Lung (tissue), 11 donors: ENCODE measurements at regions not wholly inside any gene's neighbourhood (a gene's known extent, or its start where the extent isn't known, plus 50 kb on each side); places are given as distances from the start of the nearest gene placed in this dataset.

ENCODE experiments used
- ATAC-seq: fragments of 200-7000 bp; cut with Tn5 transposase; one replicate; pipeline ENCODE4 v1.9.1; 2020; ENCODE audit warnings: moderate number of reproducible peaks; ENCODE audit not compliant: insufficient read depth, low FRiP score
- DNase-seq, 3 donors: peaks; one replicate each; pipeline ENCODE4 v3.0.0-alpha.2; 2013 to 2017
- H3K27ac ChIP-seq, 2 donors: one replicate each; pipeline ENCODE4 v1.5.1; 2013; ENCODE audit warnings: mild to moderate bottlenecking in 2 of 2, moderate library complexity in 2 of 2, control low read depth in 1 of 2, inconsistent platforms in 1 of 2, low read depth in 1 of 2, low read length in 1 of 2
- H3K27me3 ChIP-seq, 3 donors: one replicate each; pipeline ENCODE4 v1.5.1; 2013; ENCODE audit warnings: low read length in 2 of 3; ENCODE audit not compliant: control insufficient read depth in 3 of 3, insufficient read depth in 3 of 3
- H3K36me3 ChIP-seq, 4 donors: one replicate each; pipeline ENCODE4 v1.5.1; 2013; ENCODE audit warnings: low read length in 4 of 4, mild to moderate bottlenecking in 1 of 4, moderate library complexity in 1 of 4; ENCODE audit not compliant: control insufficient read depth in 4 of 4, insufficient read depth in 4 of 4
- H3K4me1 ChIP-seq, 5 donors: one replicate each; pipeline ENCODE4 v1.5.1; 2013; ENCODE audit warnings: low read length in 5 of 5, mild to moderate bottlenecking in 2 of 5, moderate library complexity in 1 of 5; ENCODE audit not compliant: control insufficient read depth in 5 of 5, insufficient read depth in 5 of 5
- H3K4me3 ChIP-seq: one replicate; pipeline ENCODE4 v1.5.1; 2013; ENCODE audit warnings: mild to moderate bottlenecking, control low read depth, moderate library complexity
- H3K9ac ChIP-seq, 2 donors: one replicate each; pipeline ENCODE4 v1.5.1; 2013; ENCODE audit warnings: low read length in 2 of 2, control low read depth in 1 of 2; ENCODE audit not compliant: insufficient read depth in 1 of 2
- H3K9me3 ChIP-seq, 4 donors: one replicate each; pipeline ENCODE4 v1.5.1; 2013; ENCODE audit warnings: low read length in 3 of 4, mild to moderate bottlenecking in 1 of 4, moderate library complexity in 1 of 4; ENCODE audit not compliant: control insufficient read depth in 4 of 4, insufficient read depth in 3 of 4
- WGBS, 2 donors: extraction: QIAGEN DNeasy Blood & Tissue Kit; methylation state at CpG; one replicate each; pipeline ENCODE4 v1.1.7; 2013; 5-methylcytosine and 5-hydroxymethylcytosine counted together
- TF ChIP-seq, protein P1 (sequence below): IDR thresholded peaks from 2 replicates; pipeline ENCODE4 v1.5.1; 2012; ENCODE audit warnings: mild to moderate bottlenecking; ENCODE audit errors: control extremely low read depth, extremely low read depth
- donor health status: control.
- donor health status: control.
- donor health status: Bipolar disorder and iron deficiency.
- donor health status: healthy.
- donor health status: DM: yes; HTN: yes; CAD: no.

DNA sequence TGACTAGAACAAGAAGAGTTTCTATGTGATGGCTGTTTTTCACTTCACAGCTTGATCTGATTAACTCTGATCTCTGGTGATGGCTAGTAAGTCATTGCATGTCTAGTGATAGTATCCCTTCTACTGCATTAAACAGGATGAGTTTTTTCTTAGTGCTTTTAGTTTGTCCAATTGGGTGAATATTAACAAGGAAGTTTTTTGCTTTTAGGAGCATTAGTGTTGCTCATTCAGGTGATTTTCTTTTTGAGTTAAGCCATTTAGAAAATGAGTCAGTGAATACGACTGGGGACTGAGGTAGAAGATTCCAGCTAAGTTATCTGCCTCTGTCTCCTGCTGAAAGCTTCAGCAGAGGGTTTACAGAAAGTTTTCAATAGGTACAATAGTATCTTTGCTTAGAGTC is 306.7 kb downstream of the PIK3C3 start:
- H3K9me3 ChIP-seq: no peaks in the 10 kb centered on the region
- no peaks in the 10 kb centered on the region for H3K4me1 ChIP-seq
- 75 to 78% methylated on average over 1 of the region's 1 CpG for WGBS, 2 donors
- H3K27ac ChIP-seq: no peak overlapping the region
- H3K9ac ChIP-seq: no peak overlapping the region
- no peak overlapping the region for H3K4me3 ChIP-seq
- no peaks in the 10 kb centered on the region for H3K36me3 ChIP-seq
- H3K27me3 ChIP-seq: no peaks in the 10 kb centered on the region
- TF ChIP-seq, protein P1, sequence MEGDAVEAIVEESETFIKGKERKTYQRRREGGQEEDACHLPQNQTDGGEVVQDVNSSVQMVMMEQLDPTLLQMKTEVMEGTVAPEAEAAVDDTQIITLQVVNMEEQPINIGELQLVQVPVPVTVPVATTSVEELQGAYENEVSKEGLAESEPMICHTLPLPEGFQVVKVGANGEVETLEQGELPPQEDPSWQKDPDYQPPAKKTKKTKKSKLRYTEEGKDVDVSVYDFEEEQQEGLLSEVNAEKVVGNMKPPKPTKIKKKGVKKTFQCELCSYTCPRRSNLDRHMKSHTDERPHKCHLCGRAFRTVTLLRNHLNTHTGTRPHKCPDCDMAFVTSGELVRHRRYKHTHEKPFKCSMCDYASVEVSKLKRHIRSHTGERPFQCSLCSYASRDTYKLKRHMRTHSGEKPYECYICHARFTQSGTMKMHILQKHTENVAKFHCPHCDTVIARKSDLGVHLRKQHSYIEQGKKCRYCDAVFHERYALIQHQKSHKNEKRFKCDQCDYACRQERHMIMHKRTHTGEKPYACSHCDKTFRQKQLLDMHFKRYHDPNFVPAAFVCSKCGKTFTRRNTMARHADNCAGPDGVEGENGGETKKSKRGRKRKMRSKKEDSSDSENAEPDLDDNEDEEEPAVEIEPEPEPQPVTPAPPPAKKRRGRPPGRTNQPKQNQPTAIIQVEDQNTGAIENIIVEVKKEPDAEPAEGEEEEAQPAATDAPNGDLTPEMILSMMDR: no peak
- DNase-seq: no peak
- no peak for ATAC-seq

DNA sequence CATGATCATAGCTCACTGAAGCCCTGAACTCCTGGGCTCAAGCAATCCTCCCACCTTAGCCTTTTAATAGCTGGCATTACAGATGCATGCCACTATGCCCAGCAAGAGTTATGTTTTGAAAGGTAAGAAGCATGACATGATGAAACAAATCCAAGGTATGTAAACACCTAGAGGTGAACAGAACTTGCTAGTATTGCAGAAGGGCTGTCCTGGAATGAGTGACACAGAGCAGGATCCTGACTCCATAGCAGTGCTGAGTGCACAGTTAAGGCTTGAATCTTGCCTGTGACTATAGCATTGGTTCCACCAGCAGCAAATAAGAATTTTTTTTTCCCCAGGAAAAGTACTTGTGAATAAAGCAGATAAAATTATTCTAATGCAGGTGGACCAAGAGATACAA is 309.5 kb downstream of the PIK3C3 start:
- no peaks in the 10 kb centered on the region for H3K36me3 ChIP-seq
- no peak for ATAC-seq
- no peak overlapping the region for H3K4me3 ChIP-seq
- H3K27me3 ChIP-seq: no peaks in the 10 kb centered on the region
- no peak overlapping the region for H3K9ac ChIP-seq
- H3K9me3 ChIP-seq: no peaks in the 10 kb centered on the region
- no peak for DNase-seq
- TF ChIP-seq, protein P1: no peak
- H3K27ac ChIP-seq: no peak overlapping the region
- no peaks in the 10 kb centered on the region for H3K4me1 ChIP-seq

DNA sequence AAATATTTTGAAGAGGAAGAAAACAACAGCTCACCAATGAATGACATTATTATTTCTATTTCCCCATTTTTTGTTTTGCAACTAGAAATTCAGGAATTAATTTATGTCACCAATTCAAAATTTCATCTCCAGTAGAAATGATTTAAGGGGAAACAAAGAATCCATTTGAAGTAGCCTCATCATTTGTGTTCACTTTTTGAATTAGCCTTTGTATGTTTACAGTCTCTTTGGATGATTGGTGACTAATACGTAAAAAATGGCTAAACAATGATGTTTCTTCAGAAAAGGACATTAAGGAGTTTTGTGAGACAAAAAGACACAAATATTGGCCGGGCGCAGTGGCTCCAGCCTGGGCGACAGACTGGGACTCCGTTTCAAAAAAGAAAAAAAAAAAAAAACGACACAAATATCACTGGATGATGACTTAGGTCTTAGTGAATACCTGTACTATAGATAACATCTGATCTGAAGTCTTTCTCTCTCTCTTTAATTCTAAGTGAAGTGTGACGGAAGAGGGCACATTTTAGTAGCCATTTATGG is 313.2 kb downstream of the PIK3C3 start:
- WGBS, 2 donors: 73 to 84% methylated on average over 7 of the region's 7 CpGs
- no peaks in the 10 kb centered on the region for H3K27me3 ChIP-seq
- H3K4me1 ChIP-seq: no peaks in the 10 kb centered on the region
- no peaks in the 10 kb centered on the region for H3K9me3 ChIP-seq
- no peak overlapping the region for H3K9ac ChIP-seq
- no peak overlapping the region for H3K27ac ChIP-seq
- TF ChIP-seq, protein P1: no peak
- H3K36me3 ChIP-seq: no peaks in the 10 kb centered on the region
- no peak for DNase-seq
- no peak overlapping the region for H3K4me3 ChIP-seq
- ATAC-seq: no peak

DNA sequence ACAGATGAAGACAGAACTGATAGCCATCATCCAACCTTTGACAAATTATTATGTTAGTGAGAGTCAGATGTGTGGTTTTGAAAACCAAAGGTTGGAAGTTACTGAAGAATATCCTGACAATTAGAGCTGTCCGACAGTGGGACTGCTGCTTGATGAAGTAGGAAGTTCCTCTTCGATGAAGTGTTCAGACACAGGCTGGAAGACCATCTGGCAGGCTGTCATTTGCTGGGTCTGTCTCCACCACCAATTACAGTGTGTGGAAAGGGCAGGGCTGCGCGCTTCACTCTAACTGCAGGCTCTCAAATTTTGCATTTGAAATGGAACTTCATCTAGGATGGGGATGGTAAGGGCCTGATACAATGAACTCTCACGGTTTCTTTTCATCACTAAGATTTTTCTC is 313.8 kb downstream of the PIK3C3 start:
- ATAC-seq (no peak), DNase-seq (no peak)
- no peaks in the 10 kb centered on the region for H3K9me3 ChIP-seq
- TF ChIP-seq, protein P1: no peak
- no peak overlapping the region for H3K4me3 ChIP-seq
- H3K27ac ChIP-seq: no peak overlapping the region
- H3K36me3 ChIP-seq: no peaks in the 10 kb centered on the region
- H3K27me3 ChIP-seq: no peaks in the 10 kb centered on the region
- 62 to 66% methylated on average over 5 of the region's 5 CpGs for WGBS, 2 donors
- no peak overlapping the region for H3K9ac ChIP-seq
- H3K4me1 ChIP-seq: no peaks in the 10 kb centered on the region
